OCI-LY7 (cell line): ENCODE measurements at regions not wholly inside any gene's neighbourhood (a gene's known extent, or its start where the extent isn't known, plus 50 kb on each side); places are given as distances from the start of the nearest gene placed in this dataset.

Experiments
- BruUV-seq: library from RNA; stranded (reverse); fragments of 400-500 nt; replicated peaks from 2 replicates; lab custom pipeline; 2021; lab: Mats Ljungman, UMichigan
- CTCF ChIA-PET: fragments of 300-600 bp; sonication (Branson Sonifier 250); formaldehyde crosslinking; loops from one replicate; lab custom pipeline; 2022; ENCODE audit warnings: antibody characterized with exemption; ENCODE audit not compliant: unreplicated experiment; lab: Charles Lee
- POLR2A ChIA-PET: fragments of 300-600 bp; sonication (Branson Sonifier 250); formaldehyde crosslinking; loops from one replicate; lab custom pipeline; 2022; ENCODE audit warnings: antibody characterized with exemption; lab: Charles Lee
- DNase-seq: peaks from one replicate; pipeline ENCODE4 v3.0.0-alpha.2; 2015; ENCODE audit warnings: low spot score
- H2AFZ ChIP-seq: fragments of 200-600 bp; sonication (generic), shearing (Covaris generic); 2 replicates; pipeline ENCODE4 v1.6.1; 2014; ENCODE audit warnings: mild to moderate bottlenecking, antibody characterized with exemption, low read length, moderate library complexity
- H3K27ac ChIP-seq: fragments of 200-600 bp; sonication (generic); 2 replicates; pipeline ENCODE4 v1.5.1; 2014; ENCODE audit warnings: mixed run types, low read depth, mild to moderate bottlenecking, moderate library complexity, low read length, inconsistent platforms; ENCODE audit not compliant: poor library complexity, severe bottlenecking
- H3K36me3 ChIP-seq: fragments of 200-600 bp; sonication (generic); 2 replicates; pipeline ENCODE4 v1.6.1; 2014; ENCODE audit warnings: mild to moderate bottlenecking, antibody characterized with exemption, low read length, moderate library complexity, mixed read lengths; ENCODE audit not compliant: insufficient read depth
- H3K4me1 ChIP-seq: fragments of 200-600 bp; sonication (generic); 2 replicates; pipeline ENCODE4 v1.5.1; 2014; ENCODE audit warnings: mild to moderate bottlenecking, low read length; ENCODE audit not compliant: insufficient read depth, poor library complexity, severe bottlenecking
- H3K4me2 ChIP-seq: fragments of 200-600 bp; sonication (generic); 2 replicates; pipeline ENCODE4 v1.6.1; 2014; ENCODE audit warnings: mild to moderate bottlenecking, low read length
- H3K4me3 ChIP-seq: fragments of 200-600 bp; sonication (generic); 2 replicates; pipeline ENCODE4 v1.5.1; 2014; ENCODE audit warnings: mild to moderate bottlenecking, low read depth, low read length; ENCODE audit not compliant: poor library complexity, severe bottlenecking
- H3K79me2 ChIP-seq: fragments of 200-600 bp; sonication (generic); 2 replicates; pipeline ENCODE4 v1.6.1; 2016; ENCODE audit warnings: low read depth, mild to moderate bottlenecking, low read length, moderate library complexity, mixed read lengths; ENCODE audit not compliant: insufficient read depth
- H3K9me2 ChIP-seq: fragments of 200-600 bp; sonication (generic); 2 replicates; pipeline ENCODE4 v1.6.1; 2016; ENCODE audit warnings: mild to moderate bottlenecking, low read length, mixed read lengths; ENCODE audit not compliant: insufficient read depth
- H3K9me3 ChIP-seq: fragments of 200-600 bp; sonication (generic); 2 replicates; pipeline ENCODE4 v1.6.1; 2014; ENCODE audit warnings: mild to moderate bottlenecking, mixed run types, low read length, mixed read lengths
- H4K20me1 ChIP-seq: fragments of 200-600 bp; sonication (generic); 2 replicates; pipeline ENCODE4 v1.6.1; 2014; ENCODE audit warnings: mild to moderate bottlenecking, antibody characterized with exemption, low read length, moderate library complexity, mixed read lengths; ENCODE audit not compliant: insufficient read depth
- EZH2phosphoT487 ChIP-seq: fragments of 200-600 bp; sonication (generic); IDR thresholded peaks from 2 replicates; pipeline ENCODE4 v1.6.1; 2018; ENCODE audit warnings: low read depth, borderline replicate concordance, mild to moderate bottlenecking, mixed run types, antibody characterized with exemption, low read length, moderate library complexity, mixed read lengths
- intact Hi-C: fragments of 100-400 bp; cut with micrococcal nuclease; formaldehyde crosslinking; loops from one replicate; pipeline ENCODE4 v1.10.0; 2022; ENCODE audit not compliant: unreplicated experiment
- TF ChIP-seq, protein P1 (sequence below): fragments of 200-600 bp; sonication (generic); conservative IDR thresholded peaks from 2 replicates; pipeline ENCODE4 v1.5.1; 2014; ENCODE audit warnings: mild to moderate bottlenecking, antibody characterized with exemption, low read length, moderate library complexity, mixed read lengths

DNA sequence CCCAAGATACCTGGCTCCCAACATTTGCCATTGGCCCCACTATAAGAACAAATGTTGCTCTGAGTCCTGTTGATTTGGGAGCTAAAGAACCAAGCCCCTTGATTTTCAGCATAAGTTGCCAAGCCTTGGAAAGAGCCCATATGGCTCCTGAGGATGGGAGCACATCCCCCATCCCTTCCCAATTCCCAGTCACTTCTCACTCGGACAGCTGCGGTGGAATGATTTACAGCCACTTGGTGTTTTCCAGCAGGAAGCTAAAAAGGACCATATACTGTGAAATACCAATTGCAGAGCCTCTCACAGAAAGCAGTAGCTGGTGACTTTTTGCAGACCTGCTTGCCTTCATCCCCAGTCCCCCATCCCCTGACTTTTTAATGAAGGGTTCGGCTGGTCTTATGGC, 524.6 kb downstream of the GRIN2A start:
- no TSS peak for BruUV-seq
- CTCF ChIA-PET, result no interaction called here

DNA sequence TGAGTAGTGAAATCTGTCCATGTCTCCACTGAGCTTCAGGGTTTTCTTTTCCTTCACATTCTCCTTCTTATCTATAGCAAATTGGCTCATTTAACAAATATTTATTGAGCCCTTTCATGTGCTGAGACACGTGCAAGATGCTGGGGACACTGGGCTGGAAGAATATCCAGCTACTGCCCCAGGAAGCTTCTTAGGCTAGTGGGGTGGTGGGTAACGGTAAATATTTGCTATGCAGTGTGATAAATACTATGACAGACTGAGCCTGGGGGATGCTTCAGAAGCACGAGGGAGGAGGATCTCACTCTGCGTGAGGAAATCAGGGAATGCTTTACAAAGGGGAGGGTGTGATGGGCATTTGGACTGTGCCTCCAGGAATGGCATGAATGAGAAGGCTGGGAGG, 524.1 kb downstream of the GRIN2A start:
- intact Hi-C loops, result no loop called here
- DNase-seq, result no peak
- no peaks in the 10 kb centered on the region for H3K4me1 ChIP-seq
- no peaks in the 10 kb centered on the region for H3K9me3 ChIP-seq
- H3K4me2 ChIP-seq, result no peak overlapping the region
- TF ChIP-seq, protein P1, sequence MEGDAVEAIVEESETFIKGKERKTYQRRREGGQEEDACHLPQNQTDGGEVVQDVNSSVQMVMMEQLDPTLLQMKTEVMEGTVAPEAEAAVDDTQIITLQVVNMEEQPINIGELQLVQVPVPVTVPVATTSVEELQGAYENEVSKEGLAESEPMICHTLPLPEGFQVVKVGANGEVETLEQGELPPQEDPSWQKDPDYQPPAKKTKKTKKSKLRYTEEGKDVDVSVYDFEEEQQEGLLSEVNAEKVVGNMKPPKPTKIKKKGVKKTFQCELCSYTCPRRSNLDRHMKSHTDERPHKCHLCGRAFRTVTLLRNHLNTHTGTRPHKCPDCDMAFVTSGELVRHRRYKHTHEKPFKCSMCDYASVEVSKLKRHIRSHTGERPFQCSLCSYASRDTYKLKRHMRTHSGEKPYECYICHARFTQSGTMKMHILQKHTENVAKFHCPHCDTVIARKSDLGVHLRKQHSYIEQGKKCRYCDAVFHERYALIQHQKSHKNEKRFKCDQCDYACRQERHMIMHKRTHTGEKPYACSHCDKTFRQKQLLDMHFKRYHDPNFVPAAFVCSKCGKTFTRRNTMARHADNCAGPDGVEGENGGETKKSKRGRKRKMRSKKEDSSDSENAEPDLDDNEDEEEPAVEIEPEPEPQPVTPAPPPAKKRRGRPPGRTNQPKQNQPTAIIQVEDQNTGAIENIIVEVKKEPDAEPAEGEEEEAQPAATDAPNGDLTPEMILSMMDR, result no peak
- TF ChIP-seq EZH2phosphoT487, result no peak
- CTCF ChIA-PET, result no interaction called here
- H3K9me2 ChIP-seq, result no peaks in the 10 kb centered on the region
- no peak overlapping the region for H3K27ac ChIP-seq
- H2AFZ ChIP-seq, result no peak overlapping the region
- no peaks in the 10 kb centered on the region for H3K79me2 ChIP-seq
- POLR2A ChIA-PET, result interaction anchor here (0.6 kb wide), 1 partner anchor 661 kb away, joined by 3 read pairs; no protein-coding TSS in a partner anchor
- no peaks in the 10 kb centered on the region for H3K36me3 ChIP-seq
- no peak overlapping the region for H3K4me3 ChIP-seq
- no TSS peak for BruUV-seq
- no peaks in the 10 kb centered on the region for H4K20me1 ChIP-seq

More for the DNA sequence above, 524.6 kb downstream of the GRIN2A start:
- H3K4me2 ChIP-seq, result no peak overlapping the region
- H2AFZ ChIP-seq, result no peak overlapping the region
- intact Hi-C loops, result no loop called here
- no peak for DNase-seq
- no peaks in the 10 kb centered on the region for H3K4me1 ChIP-seq
- TF ChIP-seq, protein P1, result no peak
- TF ChIP-seq EZH2phosphoT487, result no peak
- no peak overlapping the region for H3K4me3 ChIP-seq
- no peaks in the 10 kb centered on the region for H3K79me2 ChIP-seq
- H3K9me3 ChIP-seq, result no peaks in the 10 kb centered on the region
- no peak overlapping the region for H3K27ac ChIP-seq
- H4K20me1 ChIP-seq, result no peaks in the 10 kb centered on the region
- POLR2A ChIA-PET, result no interaction called here
- H3K36me3 ChIP-seq, result no peaks in the 10 kb centered on the region
- H3K9me2 ChIP-seq, result no peaks in the 10 kb centered on the region

DNA sequence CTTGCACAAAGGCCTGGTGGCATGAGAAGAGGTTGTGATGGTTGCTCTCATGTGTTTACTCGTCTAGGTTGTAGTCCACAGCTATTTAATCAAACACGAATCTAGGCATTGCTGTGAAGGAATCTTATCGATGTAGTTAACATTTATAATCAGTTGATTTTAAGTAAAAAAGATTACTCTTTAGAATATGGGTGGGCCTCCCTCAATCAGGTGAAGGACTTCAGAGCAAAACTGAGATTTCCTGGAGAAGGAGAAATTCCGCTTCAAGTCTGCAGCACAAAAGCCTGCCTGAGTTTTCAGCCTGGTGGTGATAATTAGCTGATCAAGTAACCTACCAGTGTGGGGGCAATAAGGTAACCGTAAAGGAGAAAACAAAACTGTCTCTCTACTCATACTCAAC, 523.6 kb downstream of the GRIN2A start:
- Histone ChIP-seq H3K9me3 (no peaks in the 10 kb centered on the region), H3K4me3 (no peak overlapping the region), H3K4me2 (no peak overlapping the region), H3K36me3 (no peaks in the 10 kb centered on the region), H3K27ac (no peak overlapping the region), H2AFZ (no peak overlapping the region), H4K20me1 (no peaks in the 10 kb centered on the region), H3K4me1 (no peaks in the 10 kb centered on the region), H3K79me2 (no peaks in the 10 kb centered on the region), H3K9me2 (no peaks in the 10 kb centered on the region)
- no TSS peak for BruUV-seq
- DNase-seq, result no peak
- POLR2A ChIA-PET, result interaction anchor here (0.6 kb wide), 1 partner anchor 661 kb away, joined by 3 read pairs; no protein-coding TSS in a partner anchor
- CTCF ChIA-PET, result no interaction called here
- intact Hi-C loops, result no loop called here
- TF ChIP-seq, protein P1, result no peak
- TF ChIP-seq EZH2phosphoT487, result no peak
